ENCODE measurements at regions not wholly inside any gene's neighbourhood (a gene's known extent, or its start where the extent isn't known, plus 50 kb on each side); places are given as distances from the start of the nearest gene placed in this dataset.

GRCh38 chr3:137304313-137305056 lies 346.7 kb downstream of the IL20RB start:
- TF ChIP-seq POLR2A (IDR thresholded peaks at IDR 0.05) (no peak), CTCF (IDR thresholded peaks at IDR 0.05) (no peak), POLR2AphosphoS5 (IDR thresholded peaks at IDR 0.05; ENCODE audit: insufficient read depth in 1 of 2, low read depth in 1 of 2) (no peak)
